ENCODE measurements at regions not wholly inside any gene's neighbourhood (a gene's known extent, or its start where the extent isn't known, plus 50 kb on each side); places are given as distances from the start of the nearest gene placed in this dataset.

DNA sequence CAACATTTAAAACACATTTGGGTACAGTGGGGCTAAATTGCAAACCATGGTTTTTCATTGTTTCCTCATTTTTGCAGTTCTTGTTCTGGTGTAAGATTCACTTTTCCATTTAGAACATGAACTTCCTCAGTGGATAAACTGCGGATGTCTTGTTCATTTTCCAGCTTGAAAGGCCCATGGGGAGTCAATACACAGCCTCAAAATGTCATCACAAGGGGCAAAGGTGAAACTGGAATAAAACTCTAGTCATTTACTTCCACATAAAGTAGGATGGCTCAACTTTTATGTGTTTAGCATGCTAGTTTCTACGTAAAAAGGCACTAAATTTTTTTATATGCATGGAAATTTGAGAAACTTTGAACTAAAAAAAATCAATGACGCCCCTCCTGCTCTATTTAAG is 718.8 kb downstream of the TLR4 start:
- no peak for DNase-seq

DNA sequence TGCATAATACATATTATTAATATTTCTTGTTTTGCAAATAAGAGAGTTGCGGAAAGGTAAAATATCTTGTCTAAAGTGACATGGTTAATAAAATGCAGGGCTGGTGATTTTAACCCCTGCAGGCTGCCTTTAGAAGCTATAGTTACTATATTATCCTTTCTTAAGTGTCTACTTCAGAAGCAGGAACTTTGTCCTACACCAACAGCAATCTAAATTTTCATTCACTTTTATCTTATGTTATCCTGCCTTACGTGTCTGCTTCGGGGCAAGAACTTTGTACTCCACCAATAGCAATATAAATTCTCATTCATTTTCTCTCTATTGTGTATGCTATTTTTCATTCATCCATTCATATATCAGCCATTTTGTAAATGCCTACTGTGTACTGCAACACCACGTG is 719.5 kb downstream of the TLR4 start:
- DNase-seq, result no peak

DNA sequence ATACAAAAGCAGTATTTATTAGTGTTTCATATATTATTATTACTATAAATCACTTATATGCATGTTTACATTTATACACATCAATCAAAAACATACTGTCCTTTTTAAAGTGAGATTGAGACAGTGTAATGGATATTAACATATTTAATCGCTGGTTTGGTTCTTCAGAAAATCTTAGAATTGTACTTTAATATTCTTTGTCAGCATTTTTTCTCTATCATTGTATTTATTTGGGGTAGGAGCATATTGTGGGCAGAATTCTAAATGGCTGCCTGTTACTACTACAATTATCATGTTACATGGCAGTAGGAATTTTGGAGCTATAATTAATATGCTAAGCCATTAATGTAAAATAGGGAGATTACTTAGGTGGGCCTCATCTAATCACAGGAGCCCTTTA is 722.6 kb downstream of the TLR4 start:
- DNase-seq, result no peak

DNA sequence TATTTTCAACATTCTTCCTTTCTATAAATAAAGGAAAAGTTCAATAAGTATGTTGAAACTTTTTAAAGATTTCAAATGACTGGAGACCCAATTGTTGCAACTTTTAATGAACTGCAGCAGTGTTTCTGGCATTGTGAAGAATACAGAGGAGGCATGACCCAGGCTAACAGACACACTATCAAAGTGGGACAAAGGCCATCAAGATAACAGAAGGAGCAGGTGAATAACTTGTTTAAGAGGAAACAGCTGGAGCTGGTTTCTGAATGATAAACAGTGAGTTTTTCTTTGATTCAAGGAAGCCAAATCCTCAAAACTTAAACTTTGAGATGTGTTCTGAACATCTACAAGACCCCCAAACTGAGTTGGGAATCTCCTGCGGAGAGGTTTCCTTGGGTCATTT is 734.6 kb downstream of the TLR4 start:
- no peak for DNase-seq

DNA sequence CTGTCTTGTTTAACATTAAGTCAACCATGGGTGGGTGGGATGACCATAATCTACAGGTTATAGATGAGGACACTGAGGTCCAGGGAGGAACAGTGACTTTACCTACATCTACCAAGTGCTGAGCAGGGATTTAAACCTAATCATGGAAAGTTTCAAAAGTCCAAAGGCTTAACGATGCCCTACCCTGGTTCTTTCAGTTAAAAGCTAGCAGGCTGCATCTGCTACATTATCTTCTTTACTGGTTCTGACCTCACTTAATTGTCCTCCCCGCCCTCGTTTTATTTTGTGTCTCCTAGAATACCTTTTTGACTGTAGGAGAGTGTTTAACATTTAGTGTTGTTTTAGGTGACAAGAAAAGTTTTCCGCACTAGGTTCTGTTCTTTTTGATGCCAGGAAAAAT is 735.2 kb downstream of the TLR4 start:
- DNase-seq, result no peak

DNA sequence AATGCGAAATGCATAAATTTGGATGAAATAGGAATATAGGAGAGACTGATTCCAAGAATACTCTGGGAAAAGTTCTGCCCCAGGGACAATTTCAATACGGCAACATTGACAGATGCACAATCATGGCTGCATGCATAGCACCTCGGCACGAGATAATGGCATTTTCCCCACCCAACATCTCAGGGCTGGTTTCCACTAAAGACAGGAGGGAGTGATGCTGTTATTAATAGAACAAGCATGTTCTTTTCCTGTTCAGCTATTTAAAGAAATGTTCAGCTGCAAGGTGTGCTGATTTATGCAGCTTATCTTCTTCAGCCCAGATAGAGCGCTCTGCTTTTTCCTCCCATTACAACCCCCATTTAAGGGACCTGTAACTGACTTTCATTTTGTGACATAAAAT is 740.2 kb downstream of the TLR4 start:
- no peak for DNase-seq

DNA sequence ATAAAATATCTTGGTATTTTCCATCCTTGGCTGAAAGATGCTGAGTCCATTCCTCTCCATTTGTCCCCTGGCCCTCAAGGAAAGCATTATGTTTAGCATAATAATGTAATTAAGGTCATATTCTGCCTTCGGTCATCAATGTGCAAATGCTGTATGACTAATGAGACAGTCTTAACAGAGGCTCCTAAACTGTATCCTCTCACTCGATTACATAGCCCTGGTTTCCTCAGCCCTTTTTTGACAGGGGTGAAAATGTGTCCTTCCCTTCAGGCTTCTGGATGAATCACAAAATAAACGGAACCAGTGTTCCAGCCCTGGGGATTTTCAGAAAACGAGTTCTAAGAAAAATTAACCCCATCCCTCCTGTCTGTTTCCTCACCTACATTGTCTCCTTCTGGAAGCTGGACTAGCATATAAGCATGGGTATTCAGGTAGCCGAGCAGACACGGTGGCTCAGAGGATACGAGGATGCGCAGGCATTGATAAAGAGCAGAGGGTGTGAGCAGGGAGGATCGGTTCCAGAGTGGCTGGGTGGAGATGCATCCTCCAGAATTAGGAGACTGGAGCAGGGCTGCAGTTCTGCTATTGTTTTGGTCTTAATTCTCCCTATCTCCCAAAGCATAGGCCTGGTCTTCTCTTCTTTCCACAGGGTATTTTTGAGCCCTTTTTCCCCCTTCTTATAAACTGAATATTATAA is 742.9 kb downstream of the TLR4 start:
- DNase-seq, result no peak

DNA sequence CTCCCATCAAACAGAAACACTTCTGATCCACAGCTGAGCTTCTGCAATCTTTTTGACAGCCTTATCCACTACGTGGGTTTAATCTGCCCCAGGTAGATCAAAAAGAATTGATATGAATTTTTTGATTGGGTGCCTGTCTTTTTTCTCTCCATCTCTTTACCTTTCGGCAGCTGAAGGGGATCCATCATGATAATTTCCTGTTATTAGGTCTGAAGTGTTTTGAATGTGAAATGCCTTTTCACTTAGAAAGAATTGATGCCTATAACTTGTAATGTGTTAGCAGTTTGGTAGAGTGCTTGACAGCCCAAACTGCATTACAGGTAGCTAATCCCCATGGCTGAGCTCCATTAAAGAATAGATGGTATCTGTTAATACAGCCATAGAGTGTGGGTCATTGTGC is 745.4 kb downstream of the TLR4 start:
- no peak for DNase-seq

DNA sequence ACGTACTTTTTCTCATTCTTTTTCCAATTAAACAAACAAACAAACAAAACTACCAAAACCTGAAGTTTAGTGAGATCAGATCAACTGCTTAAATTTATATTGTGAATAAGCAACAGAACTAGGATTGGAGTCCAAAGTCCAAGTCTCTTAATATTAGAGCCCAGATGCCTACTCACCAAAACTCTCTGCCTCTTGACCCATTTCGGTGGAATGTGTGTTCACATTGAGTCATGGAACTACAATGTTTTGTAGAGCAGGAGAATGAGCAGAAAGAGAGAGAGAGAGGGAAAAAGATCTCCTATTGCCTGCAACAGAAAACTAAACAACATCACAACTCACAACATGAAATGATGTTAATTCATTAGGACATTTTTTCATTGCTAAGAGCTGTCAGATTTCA is 751.1 kb downstream of the TLR4 start:
- no peak for DNase-seq

DNA sequence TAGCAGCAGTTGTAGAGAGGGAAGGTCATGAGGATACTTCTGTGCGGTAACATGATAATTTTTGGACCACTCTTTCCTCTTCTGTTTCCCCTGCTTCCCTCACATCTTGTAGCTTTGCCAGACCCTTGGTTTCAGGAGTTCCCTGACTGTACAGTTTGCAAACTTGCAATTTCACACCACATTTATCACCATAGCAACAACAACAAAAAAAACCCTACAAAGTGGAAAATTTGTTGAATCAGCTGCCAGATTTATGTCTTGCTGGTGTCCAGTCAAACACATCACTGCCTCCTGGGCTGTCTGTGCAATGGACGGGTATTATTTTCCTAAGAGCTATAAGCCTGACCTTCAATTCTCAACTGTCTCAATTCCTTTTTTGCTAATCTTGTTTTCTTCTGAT is 751.6 kb downstream of the TLR4 start:
- no peak for DNase-seq

DNA sequence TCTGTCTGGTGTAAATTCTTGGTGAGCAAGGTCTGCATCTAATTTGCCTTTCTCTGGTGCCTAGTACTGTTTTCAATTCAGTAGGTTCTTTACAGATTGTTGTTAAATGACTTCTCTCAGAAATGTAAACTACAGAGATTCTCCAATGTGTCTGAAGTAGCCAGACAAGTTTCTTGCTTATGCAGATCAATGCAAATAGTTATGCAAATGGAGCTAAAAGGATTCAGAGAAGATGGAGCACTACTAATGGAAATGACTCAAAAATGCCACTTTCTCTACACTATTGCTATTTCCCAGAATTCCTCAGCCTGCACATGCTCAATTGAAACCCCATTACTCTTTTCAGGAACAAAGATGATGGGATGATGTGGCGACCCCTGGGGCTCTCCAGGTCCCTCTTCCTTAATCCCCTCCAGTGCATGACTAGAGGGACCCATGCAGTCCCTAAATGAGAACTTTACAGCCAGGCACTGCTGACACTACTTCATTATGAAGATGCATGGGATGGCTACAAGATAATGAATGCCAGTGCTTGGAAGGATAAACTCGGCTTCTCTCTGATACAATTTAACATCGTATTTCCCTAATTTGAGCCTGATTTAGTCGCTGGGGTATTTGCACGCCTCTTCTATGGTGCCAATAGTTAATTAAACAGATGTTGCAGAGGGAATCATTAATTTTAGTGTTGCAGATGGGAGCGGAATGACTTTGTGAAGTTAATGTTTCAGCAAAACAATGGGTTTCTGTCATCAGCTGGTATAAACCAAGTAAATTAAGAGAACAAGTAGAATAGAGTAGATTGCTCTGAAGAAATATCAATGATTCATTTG is 753.2 kb downstream of the TLR4 start:
- no peak for DNase-seq

DNA sequence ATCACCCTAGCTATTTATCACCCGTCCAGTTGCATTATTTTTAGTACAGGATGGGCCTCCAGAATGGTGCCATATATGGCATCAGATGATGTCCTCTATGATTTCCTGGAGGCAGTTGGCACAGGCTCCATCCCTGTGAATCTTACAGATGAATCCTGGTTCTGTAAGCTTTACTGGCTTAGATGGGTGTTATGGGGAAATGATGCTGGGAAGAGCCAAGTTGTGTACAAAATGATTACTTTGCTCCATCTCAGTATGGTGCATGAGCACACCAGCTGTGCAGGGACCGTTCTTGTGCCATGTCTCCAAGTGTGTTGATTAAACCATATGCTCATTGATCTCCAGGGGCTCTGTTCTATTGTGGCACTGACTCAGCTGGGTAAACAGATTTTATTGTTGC is 755.7 kb downstream of the TLR4 start:
- DNase-seq, result no peak

DNA sequence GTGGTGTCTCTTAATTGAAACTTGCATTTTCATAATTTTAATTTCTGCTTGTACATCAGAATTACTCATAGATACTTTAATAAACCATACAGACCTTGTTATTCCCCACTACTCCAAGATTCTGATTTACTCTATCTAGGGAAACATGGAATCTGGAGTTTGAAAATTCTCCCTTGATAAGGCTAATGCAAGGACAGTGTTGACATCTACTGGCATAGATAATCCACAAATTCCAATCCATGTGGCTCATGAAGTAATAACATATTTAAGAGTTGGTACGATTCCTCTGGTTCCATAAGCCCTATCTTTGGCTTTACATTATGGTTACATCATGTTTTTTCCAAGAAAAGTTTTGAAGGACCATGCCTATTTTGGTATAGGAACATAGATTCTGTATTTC is 759.2 kb downstream of the TLR4 start:
- DNase-seq, result no peak

DNA sequence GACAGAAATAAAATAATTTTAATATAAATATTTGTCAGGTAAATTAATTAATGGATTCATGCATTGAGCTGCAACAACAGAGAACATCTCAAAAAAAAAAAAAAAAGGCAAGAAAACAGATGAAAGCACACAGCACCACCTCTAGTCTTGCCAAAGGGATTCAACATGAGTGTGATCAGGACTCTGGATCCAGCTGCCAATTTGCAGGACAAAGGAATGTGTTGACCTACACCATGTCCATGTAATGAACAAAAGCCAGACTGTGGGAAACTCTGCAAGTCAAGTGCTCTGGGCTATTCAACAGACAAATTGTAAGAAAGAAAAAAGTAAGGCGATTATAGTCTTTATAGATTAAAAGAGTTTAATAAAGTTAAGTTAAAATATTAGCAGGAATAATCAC is 769.3 kb downstream of the TLR4 start:
- DNase-seq, result no peak

DNA sequence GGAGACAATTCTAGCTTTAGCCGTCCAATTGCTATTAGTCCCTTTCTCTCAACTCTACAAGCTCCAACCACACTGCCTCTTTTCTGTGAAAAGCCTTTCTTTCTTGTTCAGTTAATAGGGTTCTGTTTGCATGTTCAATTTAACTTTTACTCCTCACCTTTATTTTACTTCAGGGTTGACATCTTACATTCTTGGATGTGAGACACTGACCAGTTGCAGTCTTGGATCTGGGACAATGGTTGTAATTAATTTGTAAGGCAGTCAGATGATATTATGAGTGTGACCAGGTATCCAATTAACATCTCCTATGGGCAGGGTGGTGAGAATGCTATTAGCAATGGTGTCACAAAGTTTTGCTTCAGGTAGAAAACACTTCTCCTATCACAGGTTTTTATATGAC is 774.5 kb downstream of the TLR4 start:
- DNase-seq, result no peak

DNA sequence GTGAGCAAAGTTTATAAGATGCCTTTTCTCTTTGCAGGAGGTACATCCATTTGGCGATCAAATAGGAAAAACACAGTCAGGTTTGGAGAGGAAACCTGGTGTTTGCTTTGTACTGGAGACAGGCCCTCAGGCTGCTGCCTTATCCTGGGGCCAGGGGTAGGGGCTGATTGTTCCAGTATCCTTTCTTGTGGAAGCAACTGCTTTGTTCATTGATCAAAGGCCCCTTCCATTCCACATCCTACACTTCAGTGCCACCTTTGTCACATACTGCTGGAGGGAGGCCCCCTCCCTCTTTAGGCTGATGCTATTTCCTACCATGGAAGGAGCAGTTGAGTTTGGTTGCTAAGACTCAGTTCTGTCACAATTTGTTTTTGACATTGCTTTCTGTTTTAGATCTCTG is 778.1 kb downstream of the TLR4 start:
- DNase-seq, result no peak

DNA sequence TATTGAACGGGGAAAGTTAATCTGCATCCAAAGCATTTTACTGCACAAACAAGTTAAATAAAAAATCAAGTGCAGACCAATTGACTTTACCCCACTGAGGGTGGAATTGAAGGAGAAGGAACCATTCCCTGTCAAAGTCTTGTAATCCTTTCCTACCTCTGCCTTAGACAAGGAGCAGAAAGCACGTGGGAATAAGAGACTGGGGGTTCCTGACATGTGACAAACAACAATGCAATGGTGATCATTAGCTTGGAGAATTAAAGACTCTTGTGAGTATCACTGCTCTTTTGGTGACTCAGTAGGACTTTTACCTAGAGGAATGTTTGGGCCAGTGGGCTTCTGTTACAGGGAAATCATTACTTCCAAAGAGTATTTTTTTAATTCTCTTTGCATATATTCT is 779.5 kb downstream of the TLR4 start:
- DNase-seq, result no peak

DNA sequence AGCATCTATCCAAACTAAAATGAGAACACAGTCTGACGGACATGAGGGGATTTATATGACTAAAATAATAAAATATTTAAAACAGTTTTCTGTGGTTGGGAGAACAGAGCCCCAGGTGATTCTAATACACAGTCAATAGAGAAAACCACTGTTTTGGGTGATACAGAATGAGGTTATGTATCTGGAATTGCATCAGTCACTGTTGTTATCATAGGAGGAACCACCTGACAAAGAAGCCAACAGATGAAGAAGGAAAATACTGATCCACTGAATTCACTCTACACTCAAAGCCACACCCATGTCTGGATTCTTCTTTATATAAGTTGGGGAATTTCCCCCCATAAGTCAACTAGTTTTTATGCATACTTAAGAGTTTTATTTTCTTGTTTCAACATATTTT is 799.0 kb downstream of the TLR4 start:
- DNase-seq, result no peak

DNA sequence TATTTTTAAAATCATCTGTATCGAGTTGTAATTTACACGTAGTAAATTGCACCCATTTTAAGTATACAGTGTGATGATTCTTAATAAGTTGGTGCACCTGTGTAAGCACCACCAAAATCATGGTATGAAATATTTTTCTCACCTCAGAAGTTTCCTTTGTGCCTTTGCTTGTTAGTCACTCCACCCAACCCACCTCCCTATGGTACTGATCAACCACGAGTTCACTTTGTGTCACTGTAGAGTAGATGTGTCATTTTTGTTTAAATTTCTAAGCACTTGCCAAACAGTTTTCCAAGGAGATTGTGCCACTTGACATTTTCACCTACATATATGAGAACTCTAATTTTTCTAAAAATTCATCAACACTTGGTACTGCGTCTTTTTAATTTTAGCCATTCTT is 806.5 kb downstream of the TLR4 start:
- no peak for DNase-seq

DNA sequence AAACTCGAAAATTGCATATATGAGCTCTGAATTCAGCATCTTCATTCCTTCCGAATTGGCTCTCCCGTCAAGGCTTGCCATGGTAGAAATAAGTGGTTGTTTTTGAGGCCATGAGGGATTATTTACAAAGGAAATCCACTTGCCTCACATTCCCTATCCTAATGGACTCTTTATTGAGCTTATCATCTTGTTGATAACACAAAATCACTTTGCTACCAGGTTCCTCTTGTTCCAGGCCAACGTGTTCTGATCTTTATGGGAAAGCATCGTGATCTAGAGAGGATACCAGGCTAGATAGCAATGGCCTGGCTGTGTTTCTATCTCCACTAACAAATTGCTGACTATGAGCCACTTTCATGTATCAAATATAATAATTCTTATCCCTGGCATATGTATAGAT is 811.7 kb downstream of the TLR4 start:
- no peak for DNase-seq

DNA sequence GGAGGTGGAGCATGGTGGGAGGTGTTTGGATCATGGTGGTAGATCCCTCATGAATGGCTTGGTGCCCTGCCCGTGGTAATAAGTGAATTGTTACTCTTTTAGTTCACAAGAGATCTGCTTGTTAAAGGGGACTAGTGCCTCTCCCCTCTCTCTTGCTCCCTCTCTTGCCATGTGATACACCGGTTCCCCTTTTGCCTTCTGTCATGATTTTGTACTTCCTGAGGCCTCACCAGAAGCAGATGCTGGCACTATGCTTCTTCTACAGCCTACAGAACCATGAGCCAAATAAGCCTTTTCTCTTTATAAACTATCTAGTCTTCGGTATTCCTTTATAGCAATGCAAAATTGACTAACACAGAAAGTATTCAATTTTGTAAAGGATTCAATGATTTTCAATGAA is 817.1 kb downstream of the TLR4 start:
- no peak for DNase-seq

DNA sequence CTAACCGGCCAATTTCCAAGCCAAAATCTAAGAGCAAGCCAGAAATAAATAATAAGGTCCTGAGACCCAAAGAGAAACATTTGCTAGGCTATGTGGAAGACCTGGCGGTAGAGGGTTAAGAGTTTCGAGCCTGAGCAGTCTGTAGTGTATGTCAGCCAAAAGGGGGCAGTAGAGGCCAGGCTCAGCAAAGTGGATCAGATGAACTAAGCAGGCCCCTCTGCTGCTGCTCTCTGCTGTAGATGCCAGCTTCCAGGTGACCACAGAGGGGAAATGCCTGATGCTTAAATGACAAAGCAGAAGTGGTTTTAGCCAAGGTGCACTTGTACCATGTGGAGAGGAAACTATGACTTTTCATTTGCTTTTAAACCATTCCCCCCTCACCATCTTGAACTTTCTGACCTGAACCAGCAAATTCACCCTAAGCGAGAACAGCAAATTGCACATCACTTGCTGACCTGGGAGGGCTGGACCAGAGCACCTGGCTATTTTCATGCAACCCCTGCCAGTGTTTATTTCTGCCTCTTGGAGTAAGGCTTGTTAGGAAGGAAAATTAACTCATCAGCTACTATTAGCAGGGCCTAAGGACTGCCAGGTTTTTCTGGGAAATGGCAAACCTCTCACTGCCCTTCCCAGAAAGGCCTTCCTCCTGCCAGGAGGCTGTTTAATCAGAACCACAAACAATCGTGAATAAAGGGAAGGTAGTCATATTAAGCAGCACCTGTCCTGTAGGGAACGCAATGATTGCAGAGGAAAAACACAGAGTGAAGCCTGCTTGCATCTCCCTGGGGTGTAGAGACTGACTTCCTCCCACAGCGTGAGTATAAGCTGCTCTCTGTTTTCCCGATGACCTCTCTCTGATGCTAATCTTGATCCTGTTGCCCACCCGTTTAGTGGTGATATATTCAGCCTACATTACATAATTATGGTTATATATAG is 818.2 kb downstream of the TLR4 start:
- peak; percentile 0 for DNase-seq

DNA sequence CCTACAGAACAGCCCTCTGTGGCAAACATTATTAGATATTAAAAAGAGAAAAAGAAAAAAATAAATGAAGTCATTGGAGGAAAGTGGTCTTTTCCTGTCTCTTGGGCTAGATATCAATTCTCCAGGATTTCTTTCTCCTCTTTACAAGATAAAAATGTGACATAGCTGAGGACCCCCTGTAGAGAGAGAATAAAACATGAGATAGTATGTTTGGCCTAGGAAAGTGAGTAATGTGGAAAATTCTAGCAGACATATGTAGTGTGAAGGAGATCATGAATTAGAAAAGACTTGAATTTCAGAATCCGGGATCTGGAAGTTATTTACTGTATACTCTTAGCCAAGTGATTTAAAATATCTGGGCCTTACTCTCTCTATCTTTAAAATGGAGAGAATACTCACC is 823.1 kb downstream of the TLR4 start:
- no peak for DNase-seq

DNA sequence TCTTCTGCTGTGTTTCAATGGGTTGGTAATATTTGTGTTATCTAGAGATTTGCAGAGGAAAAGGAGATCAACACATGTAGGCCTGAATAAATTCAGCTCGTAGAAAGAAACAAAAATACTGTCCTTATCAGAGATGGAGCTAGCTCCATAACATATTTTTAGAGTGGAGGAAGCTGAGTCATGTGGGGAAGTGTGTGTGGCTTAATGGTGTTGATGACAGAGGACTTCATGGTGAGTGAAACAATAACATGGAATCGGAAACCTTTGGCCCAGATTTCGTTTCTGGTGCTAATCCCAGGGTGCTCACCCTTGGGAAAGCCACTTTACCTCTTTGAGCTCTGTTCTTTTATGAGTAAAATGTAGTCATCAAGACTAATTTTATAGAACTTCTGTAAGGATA is 825.0 kb downstream of the TLR4 start:
- DNase-seq, result no peak

Measured in midbrain (tissue), 1 donor.